Mesothelial cell of epicardium (in vitro differentiated cells): ENCODE measurements at regions not wholly inside any gene's neighbourhood (a gene's known extent, or its start where the extent isn't known, plus 50 kb on each side); places are given as distances from the start of the nearest gene placed in this dataset.
A peak's percentile ranks its signal among the peaks of the same experiment; 100 is the strongest.

ENCODE experiments used
- DNase-seq, 2 experiments: peaks; one replicate each; pipeline ENCODE4 v3.0.0; 2021; ENCODE audit warnings: low spot score in 2 of 2; ENCODE audit not compliant: unreplicated experiment in 2 of 2
- H3K27ac Mint-ChIP-seq: 2 replicates; pipeline ENCODE4 v1.8.0; 2021; ENCODE audit warnings: mixed read lengths
- H3K27me3 Mint-ChIP-seq: 2 replicates; pipeline ENCODE4 v1.8.0; 2021; ENCODE audit warnings: low read depth, mixed read lengths
- H3K36me3 Mint-ChIP-seq: 2 replicates; pipeline ENCODE4 v1.8.0; 2021; ENCODE audit warnings: mixed read lengths
- H3K4me1 Mint-ChIP-seq: 2 replicates; pipeline ENCODE4 v1.8.0; 2021; ENCODE audit warnings: mixed read lengths
- H3K4me3 Mint-ChIP-seq: 2 replicates; pipeline ENCODE4 v1.8.0; 2021; ENCODE audit warnings: mild to moderate bottlenecking, moderate library complexity, mixed read lengths
- H3K9me3 Mint-ChIP-seq: 2 replicates; pipeline ENCODE4 v1.8.0; 2021; ENCODE audit warnings: mixed read lengths
- CTCF ChIP-seq: fragments of 200-600 bp; sonication (generic); IDR thresholded peaks from one replicate; pipeline ENCODE4 v1.5.0; 2021; ENCODE audit warnings: antibody characterized with exemption; ENCODE audit not compliant: unreplicated experiment

DNA sequence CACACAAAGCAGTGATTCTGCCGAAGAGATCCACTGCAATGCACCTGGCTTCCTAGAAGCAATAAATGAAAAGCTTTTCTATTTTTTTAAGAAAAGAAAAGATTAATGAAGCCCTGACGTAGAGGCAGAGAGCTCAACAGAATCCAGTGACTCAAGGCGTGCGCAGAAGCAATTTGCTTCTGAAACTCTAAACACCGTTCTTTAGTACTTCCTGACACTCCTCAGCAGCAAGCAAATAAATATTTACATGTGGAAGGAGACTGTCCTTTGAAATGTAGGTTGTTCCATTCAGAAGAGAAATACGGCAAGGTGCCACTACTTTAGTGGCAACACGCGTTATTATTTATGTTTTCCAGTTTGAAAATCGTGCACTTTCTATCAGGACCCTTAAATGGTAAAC lies 126.2 kb upstream of the ZNF516 start:
- H3K27me3 Mint-ChIP-seq, result no peaks in the 10 kb centered on the region
- no peaks in the 10 kb centered on the region for H3K9me3 Mint-ChIP-seq
- DNase-seq, result no peak
- peak overlapping the region; percentile 64 for H3K4me3 Mint-ChIP-seq
- peak overlapping the region; percentile 94 for H3K27ac Mint-ChIP-seq
- H3K4me1 Mint-ChIP-seq, result peaks cover 50% of the 10 kb centered on the region
- no peak for TF ChIP-seq CTCF
- H3K36me3 Mint-ChIP-seq, result no peaks in the 10 kb centered on the region

GRCh38 chr18:76620321-76621170 lies 125.5 kb upstream of the ZNF516 start:
- Mint-ChIP-seq H3K9me3 (no peaks in the 10 kb centered on the region), H3K4me1 (peaks cover 50% of the 10 kb centered on the region), H3K36me3 (no peaks in the 10 kb centered on the region), H3K27ac (peak overlapping the region; percentile 94), H3K4me3 (peak overlapping the region; percentile 64), H3K27me3 (no peaks in the 10 kb centered on the region)
- no peak for TF ChIP-seq CTCF
- DNase-seq, result peak; percentile 43 to 76

DNA sequence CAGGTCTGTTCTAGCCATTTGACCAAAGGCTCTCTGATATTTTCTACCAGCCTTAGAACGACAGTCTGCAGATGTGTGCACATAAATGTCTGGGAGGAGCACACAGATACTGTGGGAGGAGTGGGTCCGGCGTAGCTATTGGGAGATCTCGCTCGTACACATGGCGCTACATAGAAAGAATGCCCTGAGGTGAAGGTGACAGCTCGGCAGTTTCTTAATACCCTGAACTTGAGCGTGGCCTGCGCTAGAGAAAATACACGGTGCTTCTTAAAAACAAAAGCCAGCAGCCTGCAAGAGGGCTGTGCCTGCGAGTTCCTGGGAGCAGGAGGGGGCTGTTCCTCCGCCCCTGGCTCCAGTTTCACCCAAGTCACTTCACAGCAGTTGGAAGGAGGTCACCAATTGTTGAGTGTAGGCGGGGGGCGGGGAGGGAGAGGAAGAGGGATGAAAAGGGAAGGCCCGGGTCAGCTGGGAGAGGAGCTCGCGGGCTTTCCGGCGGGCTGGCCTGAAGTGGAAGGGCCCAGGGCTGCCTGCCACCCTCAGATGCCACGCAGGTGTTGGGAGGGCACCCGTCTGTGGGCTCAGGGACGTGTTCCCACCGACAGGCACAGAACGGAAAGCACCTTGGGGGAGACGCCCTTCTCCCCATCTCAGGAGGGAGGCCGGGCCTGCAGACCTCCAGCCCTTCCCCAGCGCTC lies 124.7 kb upstream of the ZNF516 start:
- TF ChIP-seq CTCF, result no peak
- Mint-ChIP-seq H3K36me3 (no peaks in the 10 kb centered on the region), H3K27ac (peak overlapping the region; percentile 97), H3K9me3 (no peaks in the 10 kb centered on the region), H3K4me1 (peaks cover 50% of the 10 kb centered on the region), H3K27me3 (no peaks in the 10 kb centered on the region), H3K4me3 (peak overlapping the region; percentile 62)
- DNase-seq, result peak in 1 of 2 experiments; percentile 55

GRCh38 chr18:76619261-76619620 lies 124.2 kb upstream of the ZNF516 start:
- peak overlapping the region; percentile 62 for H3K4me3 Mint-ChIP-seq
- H3K27ac Mint-ChIP-seq, result peak overlapping the region; percentile 97
- DNase-seq, result peak in 1 of 2 experiments; percentile 51
- H3K36me3 Mint-ChIP-seq, result no peaks in the 10 kb centered on the region
- peaks cover 50% of the 10 kb centered on the region for H3K4me1 Mint-ChIP-seq
- no peak for TF ChIP-seq CTCF
- H3K27me3 Mint-ChIP-seq, result no peaks in the 10 kb centered on the region
- H3K9me3 Mint-ChIP-seq, result no peaks in the 10 kb centered on the region

GRCh38 chr18:76618721-76619120 lies 123.7 kb upstream of the ZNF516 start:
- TF ChIP-seq CTCF, result no peak
- H3K27me3 Mint-ChIP-seq, result no peaks in the 10 kb centered on the region

More at GRCh38 chr18:76618721-76619120, 123.7 kb upstream of the ZNF516 start:
- Mint-ChIP-seq H3K4me3 (peak overlapping the region; percentile 62), H3K9me3 (no peaks in the 10 kb centered on the region), H3K36me3 (no peaks in the 10 kb centered on the region), H3K4me1 (peaks cover 50% of the 10 kb centered on the region), H3K27ac (peak overlapping the region; percentile 97)
- DNase-seq, result no peak
